ENCODE measurements at regions not wholly inside any gene's neighbourhood (a gene's known extent, or its start where the extent isn't known, plus 50 kb on each side); places are given as distances from the start of the nearest gene placed in this dataset.
A peak's percentile ranks its signal among the peaks of the same experiment; 100 is the strongest.

DNA sequence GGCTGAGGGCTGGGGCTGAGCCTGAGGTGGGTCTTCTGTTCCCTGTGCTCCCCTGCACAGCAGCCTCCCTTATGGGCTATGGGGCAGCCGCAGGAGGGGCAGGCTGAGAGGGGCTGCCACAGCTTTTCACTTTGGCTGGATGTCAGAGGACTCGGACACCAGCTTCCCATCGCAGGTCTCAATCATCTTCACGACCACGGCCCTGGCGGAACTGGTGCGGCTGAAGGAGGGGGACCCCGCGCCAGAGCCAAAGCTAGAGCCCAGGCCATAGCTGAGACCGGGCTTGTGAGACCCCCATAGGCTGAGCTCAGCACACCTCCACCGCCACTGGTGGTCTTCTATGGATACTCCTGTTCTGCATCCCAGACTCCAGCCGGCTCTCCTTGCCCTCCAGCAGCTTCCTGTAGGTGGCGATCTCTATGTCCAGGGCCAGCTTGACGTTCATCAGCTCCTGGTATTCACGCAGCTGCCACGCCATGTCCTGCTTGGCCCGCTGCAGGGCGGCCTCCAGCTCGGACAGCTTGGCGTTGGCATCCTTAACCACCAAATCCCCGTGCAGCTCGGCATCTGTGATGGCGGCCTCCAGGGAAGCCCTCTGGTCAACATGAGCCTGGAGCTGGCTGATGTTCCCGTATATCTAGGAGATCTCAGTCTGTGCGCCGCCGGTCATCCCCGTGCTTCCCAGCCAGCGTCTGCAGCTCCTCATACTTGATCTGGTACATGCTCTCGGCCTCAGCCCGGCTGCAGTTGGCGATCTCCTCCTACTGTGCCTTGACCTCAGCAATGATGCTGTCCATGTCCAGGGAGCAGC lies 181.7 kb upstream of the SYNPR start:
- no peaks in the 10 kb centered on the region for H3K36me3 ChIP-seq
- TF ChIP-seq, protein P1, sequence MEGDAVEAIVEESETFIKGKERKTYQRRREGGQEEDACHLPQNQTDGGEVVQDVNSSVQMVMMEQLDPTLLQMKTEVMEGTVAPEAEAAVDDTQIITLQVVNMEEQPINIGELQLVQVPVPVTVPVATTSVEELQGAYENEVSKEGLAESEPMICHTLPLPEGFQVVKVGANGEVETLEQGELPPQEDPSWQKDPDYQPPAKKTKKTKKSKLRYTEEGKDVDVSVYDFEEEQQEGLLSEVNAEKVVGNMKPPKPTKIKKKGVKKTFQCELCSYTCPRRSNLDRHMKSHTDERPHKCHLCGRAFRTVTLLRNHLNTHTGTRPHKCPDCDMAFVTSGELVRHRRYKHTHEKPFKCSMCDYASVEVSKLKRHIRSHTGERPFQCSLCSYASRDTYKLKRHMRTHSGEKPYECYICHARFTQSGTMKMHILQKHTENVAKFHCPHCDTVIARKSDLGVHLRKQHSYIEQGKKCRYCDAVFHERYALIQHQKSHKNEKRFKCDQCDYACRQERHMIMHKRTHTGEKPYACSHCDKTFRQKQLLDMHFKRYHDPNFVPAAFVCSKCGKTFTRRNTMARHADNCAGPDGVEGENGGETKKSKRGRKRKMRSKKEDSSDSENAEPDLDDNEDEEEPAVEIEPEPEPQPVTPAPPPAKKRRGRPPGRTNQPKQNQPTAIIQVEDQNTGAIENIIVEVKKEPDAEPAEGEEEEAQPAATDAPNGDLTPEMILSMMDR (IDR thresholded peaks at IDR 0.05), result no peak
- no peaks in the 10 kb centered on the region for H3K4me1 ChIP-seq
- intact Hi-C loops (cut with DNase I), result no loop called here
- DNase-seq, result peak in 1 of 4 donors; percentile 76
- no peaks in the 10 kb centered on the region for H3K27me3 ChIP-seq
- no peak for ATAC-seq
- H3K4me3 ChIP-seq, result no peak overlapping the region
- no peak overlapping the region for H3K27ac ChIP-seq
- peaks cover 0 to 4% of the 10 kb centered on the region in 2 donors for H3K9me3 ChIP-seq

- Histone ChIP-seq H3K27ac (no peak overlapping the region), H3K36me3 (no peaks in the 10 kb centered on the region), H3K27me3 (no peaks in the 10 kb centered on the region), H3K9me3 (peaks cover 0 to 4% of the 10 kb centered on the region in 2 donors), H3K4me1 (no peaks in the 10 kb centered on the region), H3K4me3 (no peak overlapping the region)
- intact Hi-C loops (cut with DNase I), result no loop called here
- no peak for ATAC-seq
- DNase-seq, result peak in 1 of 4 donors; percentile 20
- TF ChIP-seq, protein P1 (IDR thresholded peaks at IDR 0.05), result no peak
Observed at GRCh38 chr3:63097396-63097795, 180.7 kb upstream of the SYNPR start.

DNA sequence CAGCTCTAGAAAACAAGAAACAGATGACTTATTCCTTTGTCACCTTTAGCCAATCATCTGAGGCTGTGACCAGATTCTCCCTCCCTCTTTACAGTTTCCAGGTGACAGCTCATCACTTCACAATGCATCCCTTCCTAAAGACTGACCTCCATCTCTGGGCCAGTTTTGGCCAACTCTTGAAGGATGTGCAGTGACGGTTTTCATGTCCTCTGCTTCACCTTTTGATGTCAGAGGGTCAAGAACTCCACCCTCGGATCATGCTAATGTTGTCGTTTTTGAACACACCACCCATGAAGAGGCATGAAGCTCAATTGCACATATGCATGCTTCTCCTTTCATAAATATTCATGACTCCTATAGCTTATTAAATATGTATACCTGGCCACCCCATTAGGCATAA lies 161.2 kb upstream of the SYNPR start:
- no peaks in the 10 kb centered on the region for H3K9me3 ChIP-seq
- intact Hi-C loops (cut with DNase I), result no loop called here
- ATAC-seq (no peak), DNase-seq (no peak)
- H3K36me3 ChIP-seq, result no peaks in the 10 kb centered on the region
- no peaks in the 10 kb centered on the region for H3K4me1 ChIP-seq
- H3K4me3 ChIP-seq, result no peak overlapping the region
- H3K27ac ChIP-seq, result no peak overlapping the region
- no peaks in the 10 kb centered on the region for H3K27me3 ChIP-seq
- TF ChIP-seq, protein P1 (IDR thresholded peaks at IDR 0.05), result no peak

DNA sequence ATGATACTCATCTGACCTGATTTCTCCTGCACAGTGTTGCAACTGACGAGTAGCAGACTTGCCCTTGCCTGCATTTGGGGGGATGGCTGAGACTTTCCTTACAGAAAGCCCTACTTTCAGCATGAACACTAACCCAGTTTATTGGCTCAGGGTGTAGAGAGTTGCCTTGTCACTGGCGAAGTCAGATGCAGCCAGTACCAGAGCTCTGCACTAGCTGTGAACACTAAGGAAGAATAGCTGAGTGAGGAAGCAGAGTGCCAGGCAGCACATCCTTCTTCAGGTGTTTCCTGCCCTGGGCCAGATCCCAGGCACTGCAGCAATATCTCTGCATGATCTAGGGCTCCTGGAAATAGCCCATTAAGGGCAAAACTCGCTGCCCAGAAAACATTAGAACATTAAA lies 154.0 kb upstream of the SYNPR start:
- H3K9me3 ChIP-seq, result peaks cover 0 to 5% of the 10 kb centered on the region in 2 donors
- no peak overlapping the region for H3K27ac ChIP-seq
- H3K36me3 ChIP-seq, result no peaks in the 10 kb centered on the region
- no peaks in the 10 kb centered on the region for H3K4me1 ChIP-seq
- DNase-seq, result no peak
- H3K27me3 ChIP-seq, result no peaks in the 10 kb centered on the region
- no peak for ATAC-seq
- TF ChIP-seq, protein P1 (IDR thresholded peaks at IDR 0.05), result no peak
- H3K4me3 ChIP-seq, result no peak overlapping the region
- intact Hi-C loops (cut with DNase I), result no loop called here

DNA sequence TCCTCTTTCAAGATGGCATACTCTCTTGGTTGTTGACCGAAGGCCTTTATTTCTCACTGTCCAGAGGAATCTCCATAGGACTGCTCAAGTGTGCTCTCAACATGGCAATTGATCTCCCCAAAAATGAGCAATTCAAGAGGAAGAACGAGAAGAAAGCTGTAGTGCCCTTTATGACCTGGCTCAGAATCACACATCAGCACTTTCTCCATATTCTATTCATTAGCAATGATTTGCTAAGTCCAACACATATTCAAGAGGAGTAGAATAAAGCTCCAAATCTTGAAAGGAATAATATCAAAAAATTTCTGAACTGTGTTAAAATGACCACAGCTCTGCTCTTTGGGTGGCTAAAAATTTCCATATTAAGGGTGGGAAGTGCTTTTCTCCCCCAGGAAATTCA lies 151.6 kb upstream of the SYNPR start:
- intact Hi-C loops (cut with DNase I), result no loop called here
- DNase-seq, result no peak
- no peaks in the 10 kb centered on the region for H3K36me3 ChIP-seq
- no peaks in the 10 kb centered on the region for H3K27me3 ChIP-seq
- no peak overlapping the region for H3K4me3 ChIP-seq
- H3K4me1 ChIP-seq, result no peaks in the 10 kb centered on the region
- H3K9me3 ChIP-seq, result peaks cover 0 to 5% of the 10 kb centered on the region in 2 donors
- no peak for ATAC-seq
- TF ChIP-seq, protein P1 (IDR thresholded peaks at IDR 0.05), result no peak
- H3K27ac ChIP-seq, result no peak overlapping the region
